ENCODE measurements at regions not wholly inside any gene's neighbourhood (a gene's known extent, or its start where the extent isn't known, plus 50 kb on each side); places are given as distances from the start of the nearest gene placed in this dataset.

- TF ChIP-seq ISL1 (CRISPR knock-in tag; IDR thresholded peaks at IDR 0.05) (no peak), CSRNP3 (CRISPR knock-in tag; IDR thresholded peaks at IDR 0.05) (no peak), TCF4 (CRISPR knock-in tag; IDR thresholded peaks at IDR 0.05; ENCODE audit: borderline replicate concordance) (no peak), ZFP30 (CRISPR knock-in tag; IDR thresholded peaks at IDR 0.05) (no peak), GLIS3 (CRISPR knock-in tag; IDR thresholded peaks at IDR 0.05) (no peak), BACH2 (CRISPR knock-in tag; IDR thresholded peaks at IDR 0.05; ENCODE audit: borderline replicate concordance) (no peak), PPARA (CRISPR knock-in tag; IDR thresholded peaks at IDR 0.05; ENCODE audit: borderline replicate concordance) (no peak)
- TF ChIP-seq, protein P1, sequence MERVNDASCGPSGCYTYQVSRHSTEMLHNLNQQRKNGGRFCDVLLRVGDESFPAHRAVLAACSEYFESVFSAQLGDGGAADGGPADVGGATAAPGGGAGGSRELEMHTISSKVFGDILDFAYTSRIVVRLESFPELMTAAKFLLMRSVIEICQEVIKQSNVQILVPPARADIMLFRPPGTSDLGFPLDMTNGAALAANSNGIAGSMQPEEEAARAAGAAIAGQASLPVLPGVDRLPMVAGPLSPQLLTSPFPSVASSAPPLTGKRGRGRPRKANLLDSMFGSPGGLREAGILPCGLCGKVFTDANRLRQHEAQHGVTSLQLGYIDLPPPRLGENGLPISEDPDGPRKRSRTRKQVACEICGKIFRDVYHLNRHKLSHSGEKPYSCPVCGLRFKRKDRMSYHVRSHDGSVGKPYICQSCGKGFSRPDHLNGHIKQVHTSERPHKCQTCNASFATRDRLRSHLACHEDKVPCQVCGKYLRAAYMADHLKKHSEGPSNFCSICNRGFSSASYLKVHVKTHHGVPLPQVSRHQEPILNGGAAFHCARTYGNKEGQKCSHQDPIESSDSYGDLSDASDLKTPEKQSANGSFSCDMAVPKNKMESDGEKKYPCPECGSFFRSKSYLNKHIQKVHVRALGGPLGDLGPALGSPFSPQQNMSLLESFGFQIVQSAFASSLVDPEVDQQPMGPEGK (CRISPR knock-in tag; IDR thresholded peaks at IDR 0.05; ENCODE audit: borderline replicate concordance) = no peak
- ATAC-seq = no peak
These were observed 415.7 kb downstream of the PTPRU start for GRCh38 chr1:29651684-29652665.

DNA sequence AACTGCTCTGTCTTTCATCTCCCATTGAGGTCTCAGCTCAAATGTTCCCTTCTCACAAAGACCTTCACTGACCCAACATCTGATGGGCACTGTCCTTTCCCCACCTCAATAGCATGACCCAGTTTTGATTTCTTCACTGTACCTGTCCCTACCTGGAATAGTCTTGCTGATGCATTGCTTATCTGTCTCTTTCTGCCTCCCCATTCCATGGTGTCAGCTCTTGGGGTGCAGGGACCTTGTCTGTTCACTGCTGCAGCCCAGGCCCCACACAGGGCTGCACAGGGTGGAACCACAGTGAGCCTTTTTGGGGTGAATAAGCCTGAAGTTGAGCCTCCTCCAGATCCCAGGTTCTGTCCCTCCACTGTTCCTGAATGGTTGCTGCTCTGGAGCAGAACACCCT is 414.9 kb downstream of the PTPRU start:
- no peak for ATAC-seq
- TF ChIP-seq TSHZ2 (CRISPR knock-in tag; IDR thresholded peaks at IDR 0.05) (no peak), ZNF70 (CRISPR knock-in tag; IDR thresholded peaks at IDR 0.05) (no peak)
- TF ChIP-seq, protein P2, sequence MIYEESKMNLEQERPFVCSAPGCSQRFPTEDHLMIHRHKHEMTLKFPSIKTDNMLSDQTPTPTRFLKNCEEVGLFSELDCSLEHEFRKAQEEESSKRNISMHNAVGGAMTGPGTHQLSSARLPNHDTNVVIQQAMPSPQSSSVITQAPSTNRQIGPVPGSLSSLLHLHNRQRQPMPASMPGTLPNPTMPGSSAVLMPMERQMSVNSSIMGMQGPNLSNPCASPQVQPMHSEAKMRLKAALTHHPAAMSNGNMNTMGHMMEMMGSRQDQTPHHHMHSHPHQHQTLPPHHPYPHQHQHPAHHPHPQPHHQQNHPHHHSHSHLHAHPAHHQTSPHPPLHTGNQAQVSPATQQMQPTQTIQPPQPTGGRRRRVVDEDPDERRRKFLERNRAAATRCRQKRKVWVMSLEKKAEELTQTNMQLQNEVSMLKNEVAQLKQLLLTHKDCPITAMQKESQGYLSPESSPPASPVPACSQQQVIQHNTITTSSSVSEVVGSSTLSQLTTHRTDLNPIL (CRISPR knock-in tag; IDR thresholded peaks at IDR 0.05; ENCODE audit: low read depth) = no peak

DNA sequence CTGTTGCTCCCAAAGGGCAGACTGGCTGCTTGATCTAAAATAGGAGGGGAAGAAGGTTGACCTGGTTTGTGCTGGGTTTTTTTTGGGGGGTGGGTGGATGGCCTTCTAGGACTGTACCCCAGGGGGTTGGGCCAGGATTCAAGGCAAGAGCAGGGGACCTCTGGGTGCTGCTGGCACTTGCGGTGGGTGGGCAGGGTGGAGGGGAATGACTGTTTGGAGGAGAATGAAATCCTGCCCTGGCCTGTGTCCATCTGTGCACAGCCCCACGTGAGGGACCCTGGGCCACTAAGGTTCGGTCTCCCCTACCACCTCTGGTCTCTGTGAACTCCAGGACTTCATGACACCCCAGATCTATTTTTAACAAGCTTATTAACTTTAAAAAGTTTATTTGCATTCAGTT is 414.2 kb downstream of the PTPRU start:
- no peak for ATAC-seq
- TF ChIP-seq ISL1 (CRISPR knock-in tag; IDR thresholded peaks at IDR 0.05) (no peak), POU6F1 (CRISPR knock-in tag; IDR thresholded peaks at IDR 0.05; ENCODE audit: borderline replicate concordance, low read depth) (no peak), TCF4 (CRISPR knock-in tag; IDR thresholded peaks at IDR 0.05; ENCODE audit: borderline replicate concordance) (no peak), CSDC2 (CRISPR knock-in tag; IDR thresholded peaks at IDR 0.05) (no peak), ZNF565 (CRISPR knock-in tag; conservative IDR thresholded peaks at IDR 0.05; ENCODE audit: low read depth) (no peak), ZFP30 (CRISPR knock-in tag; IDR thresholded peaks at IDR 0.05) (no peak), SNAI2 (CRISPR knock-in tag; IDR thresholded peaks at IDR 0.05) (no peak), GLIS3 (CRISPR knock-in tag; IDR thresholded peaks at IDR 0.05) (no peak), ESRRG (CRISPR knock-in tag; IDR thresholded peaks at IDR 0.05) (no peak), OSR1 (CRISPR knock-in tag; IDR thresholded peaks at IDR 0.05) (no peak), ZNF70 (CRISPR knock-in tag; IDR thresholded peaks at IDR 0.05) (no peak), ZNF8 (CRISPR knock-in tag; IDR thresholded peaks at IDR 0.05) (no peak), PPARA (CRISPR knock-in tag; IDR thresholded peaks at IDR 0.05; ENCODE audit: borderline replicate concordance) (no peak), ZC3H10 (CRISPR knock-in tag; IDR thresholded peaks at IDR 0.05) (no peak)
- TF ChIP-seq, protein P1 (CRISPR knock-in tag; IDR thresholded peaks at IDR 0.05; ENCODE audit: borderline replicate concordance) = no peak
